DND-41 (cell line): ENCODE measurements at regions not wholly inside any gene's neighbourhood (a gene's known extent, or its start where the extent isn't known, plus 50 kb on each side); places are given as distances from the start of the nearest gene placed in this dataset.

Source experiments
- ATAC-seq: fragments of 200-7000 bp; cut with Tn5 transposase; 3 replicates; pipeline ENCODE4 v1.9.1; 2021; ENCODE audit warnings: low read depth; ENCODE audit not compliant: insufficient read depth
- DNase-seq: peaks from one replicate; pipeline ENCODE4 v3.0.0-alpha.2; 2020
- H2AFZ ChIP-seq: 2 replicates; pipeline ENCODE4 v1.6.0; 2012; ENCODE audit warnings: low read depth, low read length
- H3K27ac ChIP-seq: 2 replicates; pipeline ENCODE4 v1.5.1; 2012; ENCODE audit warnings: low read length, inconsistent platforms
- H3K27me3 ChIP-seq: fragments of 200-600 bp; sonication (generic); 2 replicates; pipeline ENCODE4 v1.6.0; 2012; ENCODE audit warnings: low read length, mild to moderate bottlenecking, inconsistent platforms; ENCODE audit not compliant: insufficient read depth, poor library complexity
- H3K36me3 ChIP-seq: 2 replicates; pipeline ENCODE4 v1.5.1; 2012; ENCODE audit warnings: low read length, inconsistent platforms; ENCODE audit not compliant: insufficient read depth
- H3K4me1 ChIP-seq: 2 replicates; pipeline ENCODE4 v1.5.1; 2012; ENCODE audit warnings: mild to moderate bottlenecking, low read length; ENCODE audit not compliant: insufficient read depth
- H3K4me2 ChIP-seq: 2 replicates; pipeline ENCODE4 v1.6.0; 2012; ENCODE audit warnings: mild to moderate bottlenecking, moderate library complexity, low read length, inconsistent platforms; ENCODE audit not compliant: insufficient read depth
- H3K4me3 ChIP-seq, 2 experiments: fragments of 200-600 bp in 1 of 2; shearing (Covaris generic) in 1 of 2; 2 replicates each; pipeline ENCODE4 v1.5.1; 2012 to 2016; ENCODE audit warnings: inconsistent platforms in 2 of 2, low read length in 2 of 2, mild to moderate bottlenecking in 2 of 2, low read depth in 1 of 2, moderate library complexity in 1 of 2
- H3K79me2 ChIP-seq: 2 replicates; pipeline ENCODE4 v1.6.0; 2012; ENCODE audit warnings: low read length, inconsistent platforms; ENCODE audit not compliant: insufficient read depth
- H3K9ac ChIP-seq: 2 replicates; pipeline ENCODE4 v1.6.0; 2012; ENCODE audit warnings: low read depth, mild to moderate bottlenecking, inconsistent platforms, low read length, moderate library complexity
- H3K9me3 ChIP-seq: 2 replicates; pipeline ENCODE4 v1.5.1; 2012; ENCODE audit warnings: low read length, moderate library complexity, mild to moderate bottlenecking, inconsistent platforms; ENCODE audit not compliant: insufficient read depth, severe bottlenecking
- H4K20me1 ChIP-seq: 2 replicates; pipeline ENCODE4 v1.6.0; 2012; ENCODE audit warnings: low read length; ENCODE audit not compliant: insufficient read depth
- CTCF ChIP-seq: IDR thresholded peaks from 2 replicates; pipeline ENCODE4 v1.5.1; 2012; ENCODE audit warnings: borderline replicate concordance, low read length, moderate library complexity, mild to moderate bottlenecking; ENCODE audit not compliant: poor library complexity, severe bottlenecking; ENCODE audit errors: extremely low read depth
- EZH2 ChIP-seq: IDR thresholded peaks from 3 replicates; pipeline ENCODE4 v1.6.1; 2012; ENCODE audit warnings: borderline replicate concordance, low read depth, mild to moderate bottlenecking, moderate library complexity, low read length, inconsistent platforms; ENCODE audit not compliant: severe bottlenecking

- TF ChIP-seq CTCF (no peak), EZH2 (no peak)
- Histone ChIP-seq H3K4me1 (no peaks in the 10 kb centered on the region), H3K9me3 (no peaks in the 10 kb centered on the region), H3K4me2 (no peak overlapping the region), H2AFZ (no peak overlapping the region), H3K36me3 (0 out of 2 replicates have a peak, but pooled peaks cover 6% of the 10 kb centered on the region), H3K27ac (no peak overlapping the region), H3K9ac (no peak overlapping the region), H3K27me3 (no peaks in the 10 kb centered on the region), H3K79me2 (no peaks in the 10 kb centered on the region), H4K20me1 (no peaks in the 10 kb centered on the region), H3K4me3 (no peak overlapping the region)
- DNase-seq (no peak), ATAC-seq (no peak)
These were observed 205.9 kb downstream of the IKZF2 start for GRCh38 chr2:212945526-212945925.

- Histone ChIP-seq H3K9ac (no peak overlapping the region), H3K4me2 (no peak overlapping the region), H3K36me3 (0 out of 2 replicates have a peak, but pooled peaks cover 6% of the 10 kb centered on the region), H3K27ac (no peak overlapping the region), H2AFZ (no peak overlapping the region), H3K79me2 (no peaks in the 10 kb centered on the region), H3K27me3 (no peaks in the 10 kb centered on the region), H3K9me3 (no peaks in the 10 kb centered on the region), H3K4me1 (no peaks in the 10 kb centered on the region), H4K20me1 (no peaks in the 10 kb centered on the region), H3K4me3 (no peak overlapping the region)
- TF ChIP-seq CTCF: no peak
- no peak for TF ChIP-seq EZH2
- ATAC-seq: no peak
- no peak for DNase-seq
These were observed 208.1 kb downstream of the IKZF2 start for GRCh38 chr2:212943351-212943750.

GRCh38 chr2:212941361-212941760 is 210.1 kb downstream of the IKZF2 start:
- Histone ChIP-seq H4K20me1 (no peaks in the 10 kb centered on the region), H3K4me1 (peaks cover 11% of the 10 kb centered on the region), H3K4me3 (no peak overlapping the region), H2AFZ (no peak overlapping the region), H3K36me3 (0 out of 2 replicates have a peak, but pooled peaks cover 6% of the 10 kb centered on the region), H3K4me2 (no peak overlapping the region), H3K79me2 (no peaks in the 10 kb centered on the region), H3K9me3 (no peaks in the 10 kb centered on the region), H3K9ac (no peak overlapping the region), H3K27me3 (no peaks in the 10 kb centered on the region), H3K27ac (no peak overlapping the region)
- DNase-seq (no peak), ATAC-seq (no peak)
- no peak for TF ChIP-seq CTCF

- no peaks in the 10 kb centered on the region for H3K79me2 ChIP-seq
- H3K4me3 ChIP-seq: no peak overlapping the region
- H3K9ac ChIP-seq: no peak overlapping the region
- no peak for ATAC-seq
- TF ChIP-seq EZH2 (no peak), CTCF (no peak)
- no peaks in the 10 kb centered on the region for H3K27me3 ChIP-seq
- 0 out of 2 replicates have a peak, but pooled peaks cover 6% of the 10 kb centered on the region for H3K36me3 ChIP-seq
- no peak overlapping the region for H3K27ac ChIP-seq
- no peaks in the 10 kb centered on the region for H3K9me3 ChIP-seq
- no peak for DNase-seq
- H3K4me2 ChIP-seq: no peak overlapping the region
- H3K4me1 ChIP-seq: peaks cover 11% of the 10 kb centered on the region
- H2AFZ ChIP-seq: no peak overlapping the region
- H4K20me1 ChIP-seq: no peaks in the 10 kb centered on the region
These were observed 210.6 kb downstream of the IKZF2 start for GRCh38 chr2:212940816-212941215.
